HEK293 (cell line): ENCODE measurements at regions not wholly inside any gene's neighbourhood (a gene's known extent, or its start where the extent isn't known, plus 50 kb on each side); places are given as distances from the start of the nearest gene placed in this dataset.
A peak's percentile ranks its signal among the peaks of the same experiment; 100 is the strongest.
"Not testable (repeated sequence)": the region's sequence is repeated elsewhere in the genome, so short reads cannot be mapped to it uniquely, and the experiment has no call there.

Experiments used
- CTCF ChIA-PET: fragments of 350-600 bp; formaldehyde crosslinking; extraction: SDS; loops from one replicate; lab custom pipeline; 2021; ENCODE audit warnings: antibody characterized with exemption; lab: Yijun Ruan, JAX
- POLR2A ChIA-PET: fragments of 300-600 bp; formaldehyde crosslinking; extraction: SDS; loops from one replicate; lab custom pipeline; 2020; ENCODE audit warnings: antibody characterized with exemption, inconsistent platforms; lab: Yijun Ruan, JAX
- H3K27ac ChIP-seq: fragments of 200-500 bp; sonication (Bioruptor generic); 2 replicates; pipeline ENCODE4 v1.5.1; 2014; ENCODE audit warnings: low read depth, low read length, control low read depth, inconsistent platforms; ENCODE audit errors: extremely low read depth
- H3K36me3 ChIP-seq, 2 experiments: fragments of 200-500 bp in 1 of 2; sonication (Bioruptor generic) in 1 of 2; 1 replicate in 1 of 2; 2 replicates in 1 of 2; pipeline ENCODE4 v1.5.1; 2014 to 2017; ENCODE audit warnings: inconsistent platforms in 2 of 2, low read length in 2 of 2; ENCODE audit not compliant: control insufficient read depth in 2 of 2, insufficient read depth in 1 of 2
- H3K4me1 ChIP-seq: fragments of 200-500 bp; sonication (Bioruptor generic); 2 replicates; pipeline ENCODE4 v1.5.1; 2014; ENCODE audit warnings: mild to moderate bottlenecking, low read length, inconsistent platforms; ENCODE audit not compliant: control insufficient read depth, insufficient read depth
- H3K4me3 ChIP-seq: 2 replicates; pipeline ENCODE4 v1.5.1; 2011; ENCODE audit warnings: low read depth, mild to moderate bottlenecking, control low read depth, low read length, moderate library complexity
- H3K9me3 ChIP-seq: fragments of 200-500 bp; sonication (Bioruptor generic); 2 replicates; pipeline ENCODE4 v1.5.1; 2014; ENCODE audit warnings: low read depth, low read length, inconsistent platforms; ENCODE audit not compliant: control insufficient read depth, insufficient read depth
- EGR2 ChIP-seq: fragments of 450-650 bp; formaldehyde crosslinking; IDR thresholded peaks from 2 replicates; pipeline ENCODE4 v1.5.1; 2016; ENCODE audit warnings: low read depth, missing biosample characterization, missing genetic modification characterization
- GLIS2 ChIP-seq: fragments of 450-650 bp; formaldehyde crosslinking; IDR thresholded peaks from 2 replicates; pipeline ENCODE4 v1.5.1; 2016; ENCODE audit warnings: missing biosample characterization, missing genetic modification characterization
- IKZF3 ChIP-seq: fragments of 450-650 bp; IDR thresholded peaks from 2 replicates; pipeline ENCODE4 v1.5.0; 2018; ENCODE audit warnings: missing biosample characterization, mild to moderate bottlenecking, missing genetic modification characterization, moderate library complexity
- SALL2 ChIP-seq: fragments of 450-650 bp; formaldehyde crosslinking; IDR thresholded peaks from 2 replicates; pipeline ENCODE4 v1.5.0; 2017; ENCODE audit warnings: missing biosample characterization, mild to moderate bottlenecking, missing genetic modification characterization, borderline replicate concordance
- ZNF266 ChIP-seq: fragments of 450-650 bp; formaldehyde crosslinking; IDR thresholded peaks from 2 replicates; pipeline ENCODE4 v1.5.1; 2016; ENCODE audit warnings: missing biosample characterization, missing genetic modification characterization, low read depth

DNA sequence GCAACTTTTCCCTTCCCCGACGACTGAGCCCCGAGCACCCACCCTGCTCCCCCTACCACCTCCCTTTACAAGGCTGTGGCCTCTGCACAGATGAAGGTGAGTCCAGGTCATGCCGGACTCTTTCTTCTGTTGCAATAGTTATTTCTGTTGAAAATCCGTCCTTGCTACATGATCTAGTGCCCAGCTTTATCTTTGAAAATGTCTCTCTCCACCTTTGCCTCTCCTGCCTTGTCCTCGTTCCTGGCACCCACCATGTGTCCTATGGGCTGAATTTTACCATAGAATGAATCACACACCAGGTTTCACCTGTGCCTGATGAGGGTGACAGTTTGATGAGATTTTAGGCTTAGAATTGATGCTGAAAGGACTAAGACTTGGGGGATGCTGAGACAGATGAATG is 92.9 kb downstream of the TMEM121 start:
- H3K27ac ChIP-seq, CTCF ChIA-PET, H3K4me3 ChIP-seq, H3K4me1 ChIP-seq, POLR2A ChIA-PET, H3K9me3 ChIP-seq, H3K36me3 ChIP-seq: not testable (repeated sequence)

- POLR2A ChIA-PET, H3K4me3 ChIP-seq, CTCF ChIA-PET, H3K9me3 ChIP-seq, H3K36me3 ChIP-seq, H3K27ac ChIP-seq, H3K4me1 ChIP-seq: not testable (repeated sequence)
Measured at GRCh38 chr14:105620178-105620864, 93.9 kb downstream of the TMEM121 start.

- CTCF ChIA-PET, H3K9me3 ChIP-seq, H3K4me3 ChIP-seq, H3K36me3 ChIP-seq, H3K4me1 ChIP-seq, POLR2A ChIA-PET, H3K27ac ChIP-seq: not testable (repeated sequence)
Measured at GRCh38 chr14:105620865-105621471, 94.6 kb downstream of the TMEM121 start.

DNA sequence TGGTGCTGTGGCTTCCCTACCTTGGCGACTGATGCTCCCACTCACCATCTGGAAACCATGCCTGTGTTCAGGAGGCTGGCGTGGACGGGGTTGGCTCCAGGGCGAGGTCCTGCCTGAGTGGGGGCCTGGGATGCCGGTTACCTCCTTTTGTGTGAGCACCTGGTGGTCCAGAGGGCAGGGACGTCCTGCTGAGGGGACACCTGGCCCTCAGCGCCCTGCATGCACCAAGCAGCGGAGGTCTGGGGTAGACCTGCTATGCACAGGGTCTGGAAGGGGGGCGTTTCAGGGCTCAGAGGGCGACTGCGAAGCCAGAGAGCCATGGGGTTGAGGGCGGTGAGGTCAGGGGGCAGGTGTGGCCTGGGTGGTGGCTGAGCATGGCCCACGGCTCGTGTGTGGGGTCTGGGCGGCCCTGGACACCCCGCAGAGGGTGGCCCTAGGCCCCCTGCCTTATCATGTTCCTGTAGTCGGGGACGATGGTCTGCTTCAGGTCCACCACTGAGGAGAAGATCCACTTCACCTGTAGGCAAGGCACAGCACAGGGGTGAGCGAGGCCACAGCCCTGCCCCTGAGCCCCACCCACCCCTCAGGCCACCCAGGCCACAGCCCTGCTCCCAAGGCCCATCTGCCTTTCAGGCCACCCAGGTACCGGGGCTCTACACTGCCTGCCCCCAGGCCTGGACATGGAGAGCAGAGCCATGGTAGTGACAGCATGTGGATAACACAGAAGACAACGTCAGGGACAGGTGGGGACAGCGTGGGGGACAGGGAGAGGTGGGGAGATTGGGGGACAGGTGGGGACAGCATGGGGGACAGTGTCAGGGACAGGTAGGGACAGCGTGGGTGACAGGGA is 95.3 kb downstream of the TMEM121 start:
- H3K9me3 ChIP-seq, POLR2A ChIA-PET, H3K27ac ChIP-seq, CTCF ChIA-PET, H3K4me3 ChIP-seq, H3K4me1 ChIP-seq, H3K36me3 ChIP-seq: not testable (repeated sequence)

GRCh38 chr14:105622329-105622955 is 96.1 kb downstream of the TMEM121 start:
- no peaks in the 10 kb centered on the region for H3K9me3 ChIP-seq
- H3K36me3 ChIP-seq: no peaks in the 10 kb centered on the region
- no peaks in the 10 kb centered on the region for H3K4me1 ChIP-seq
- ChIA-PET CTCF (no interaction called here), POLR2A (no interaction called here)
- TF ChIP-seq ZNF266 (tag by site-specific recombination) (no peak), GLIS2 (tag by site-specific recombination) (0 out of 2 replicates have a peak, but pooled peaks have one; percentile 28), IKZF3 (tag by site-specific recombination) (no peak), SALL2 (tag by site-specific recombination) (no peak), EGR2 (tag by site-specific recombination) (no peak)
- no peak overlapping the region for H3K27ac ChIP-seq
- H3K4me3 ChIP-seq: no peak overlapping the region

DNA sequence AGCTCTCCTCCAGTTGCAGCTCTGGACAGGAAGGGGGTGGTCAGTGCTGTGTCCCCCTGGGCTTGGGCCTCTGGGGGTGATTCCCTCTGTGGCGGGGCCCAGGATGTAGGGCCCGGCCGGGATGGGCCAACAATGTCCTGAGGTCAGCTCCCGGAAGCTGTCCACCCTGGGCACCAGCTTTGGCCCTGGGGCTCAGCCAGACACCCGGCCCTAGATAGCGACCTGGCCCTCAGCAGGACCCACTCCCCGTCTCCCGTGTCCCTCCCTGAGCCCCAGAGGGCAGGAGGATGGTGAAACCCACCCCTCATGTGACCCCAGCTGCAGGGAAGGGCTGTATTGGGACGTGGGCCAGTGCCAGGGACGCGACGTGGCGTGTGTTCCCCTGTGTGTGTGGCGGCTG is 96.8 kb downstream of the TMEM121 start:
- H3K27ac ChIP-seq, H3K9me3 ChIP-seq, CTCF ChIA-PET, H3K4me1 ChIP-seq, H3K4me3 ChIP-seq, POLR2A ChIA-PET, H3K36me3 ChIP-seq: not testable (repeated sequence)

- CTCF ChIA-PET: not testable (repeated sequence)
Measured at GRCh38 chr14:105624346-105624745, 98.0 kb downstream of the TMEM121 start.

GRCh38 chr14:105624749-105625434 is 98.5 kb downstream of the TMEM121 start:
- CTCF ChIA-PET, H3K36me3 ChIP-seq, POLR2A ChIA-PET, H3K27ac ChIP-seq, H3K4me3 ChIP-seq, H3K9me3 ChIP-seq, H3K4me1 ChIP-seq: not testable (repeated sequence)

More at GRCh38 chr14:105624346-105624745, 98.0 kb downstream of the TMEM121 start:
- POLR2A ChIA-PET, H3K4me1 ChIP-seq, H3K4me3 ChIP-seq, H3K36me3 ChIP-seq, H3K27ac ChIP-seq, H3K9me3 ChIP-seq: not testable (repeated sequence)

- POLR2A ChIA-PET, H3K27ac ChIP-seq, H3K9me3 ChIP-seq, H3K4me3 ChIP-seq, H3K36me3 ChIP-seq, H3K4me1 ChIP-seq, CTCF ChIA-PET: not testable (repeated sequence)
Measured at GRCh38 chr14:105625448-105625847, 99.1 kb downstream of the TMEM121 start.
